GM21619 (cell line): ENCODE measurements at regions not wholly inside any gene's neighbourhood (a gene's known extent, or its start where the extent isn't known, plus 50 kb on each side); places are given as distances from the start of the nearest gene placed in this dataset.
"Not testable (repeated sequence)": the region's sequence is repeated elsewhere in the genome, so short reads cannot be mapped to it uniquely, and the experiment has no call there.

Experiments
- ATAC-seq: cut with Tn5 transposase; IDR thresholded peaks from one replicate; pipeline ENCODE4 v1.9.1; 2021; ENCODE audit not compliant: unreplicated experiment

DNA sequence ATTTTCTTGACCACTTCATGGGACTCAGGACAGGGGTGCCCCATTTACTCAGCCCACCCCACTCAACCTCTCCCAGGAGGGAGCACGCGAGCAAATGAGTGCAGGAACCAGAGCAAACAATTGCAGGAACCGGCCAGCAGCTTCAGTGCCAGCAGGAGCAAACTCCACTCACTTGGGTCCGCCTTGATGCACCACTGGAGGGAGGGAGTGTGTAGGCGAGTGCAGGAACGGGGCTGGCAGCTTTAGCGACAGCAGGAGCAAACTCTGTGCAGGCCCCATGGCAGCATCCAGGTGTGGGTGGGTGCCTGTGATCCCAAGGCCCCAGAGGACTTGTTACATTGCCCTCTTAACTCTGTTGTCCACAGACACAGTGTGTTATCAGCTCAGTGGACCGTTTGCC lies 1667.3 kb upstream of the CELF4 start:
- no peak for ATAC-seq

DNA sequence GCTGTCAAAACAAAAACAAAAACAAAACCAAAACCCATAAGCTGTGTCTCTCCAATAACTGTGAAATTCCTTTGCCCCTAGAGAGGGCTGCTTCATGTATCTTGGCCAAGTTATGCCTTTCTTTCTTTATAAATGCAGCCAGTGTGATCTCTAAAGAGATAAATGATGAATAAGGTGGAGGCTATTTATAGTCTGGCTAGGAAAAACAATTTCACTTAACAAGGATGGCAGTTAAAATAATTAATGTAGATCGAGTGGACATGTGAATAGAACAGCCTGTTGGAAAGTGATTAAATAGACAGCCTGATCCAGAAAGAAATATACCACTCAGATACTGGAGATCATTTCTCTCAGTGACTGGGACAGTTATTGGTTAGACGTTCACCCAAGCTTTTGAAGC lies 1666.9 kb upstream of the CELF4 start:
- no peak for ATAC-seq

DNA sequence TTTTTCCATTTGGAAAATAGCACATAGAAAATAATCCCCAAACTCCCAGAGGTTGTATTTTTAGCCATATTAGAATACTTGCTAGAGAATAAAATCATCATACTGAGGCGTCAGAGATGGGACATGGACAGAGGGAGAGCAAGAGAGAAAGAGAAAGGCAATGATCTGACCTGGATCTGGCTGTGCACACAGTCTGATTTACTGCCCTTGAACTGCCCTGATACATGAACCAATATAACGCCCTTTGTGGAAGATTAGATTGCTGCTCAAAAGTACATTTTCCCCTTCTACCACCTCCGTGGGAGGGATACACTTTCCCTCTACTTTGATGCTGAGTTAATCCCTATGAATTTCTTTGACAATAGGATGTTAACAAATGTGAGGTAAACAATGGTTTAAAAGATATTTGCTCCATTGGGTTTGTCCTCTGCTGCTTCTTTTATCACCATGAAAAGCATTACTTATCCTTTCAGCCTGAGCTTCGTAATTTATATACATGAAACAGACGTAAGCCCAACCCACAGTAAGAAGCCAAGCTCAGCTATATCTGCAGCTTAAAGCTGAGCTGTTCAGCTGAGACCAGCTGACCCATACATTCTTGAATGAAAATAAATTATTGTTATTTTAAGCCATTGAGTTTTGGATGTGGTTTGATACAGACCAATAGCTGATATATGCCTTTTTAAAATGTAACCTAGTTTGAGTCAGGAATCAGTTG lies 1664.6 kb upstream of the CELF4 start:
- ATAC-seq, result no peak

DNA sequence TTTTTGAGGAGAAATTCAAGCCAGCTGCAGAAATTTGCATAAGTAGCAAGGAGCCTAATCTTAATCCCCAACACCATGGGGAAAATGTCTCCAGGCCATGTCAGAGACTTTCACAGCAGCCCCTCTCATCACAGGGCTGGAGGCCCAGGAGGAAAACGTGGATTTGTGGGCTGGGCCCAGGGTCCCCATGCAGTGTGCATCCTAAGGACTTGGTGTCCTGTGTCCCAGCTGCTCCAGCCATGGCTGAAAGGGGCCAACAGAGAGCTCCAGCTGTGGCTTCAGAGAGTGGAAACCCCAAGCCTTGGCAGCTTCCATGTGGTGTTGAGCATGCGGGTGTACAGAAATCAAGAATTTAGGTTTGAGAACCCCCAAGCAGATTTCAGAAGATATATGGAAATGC lies 1662.2 kb upstream of the CELF4 start:
- ATAC-seq, result not testable (repeated sequence)

DNA sequence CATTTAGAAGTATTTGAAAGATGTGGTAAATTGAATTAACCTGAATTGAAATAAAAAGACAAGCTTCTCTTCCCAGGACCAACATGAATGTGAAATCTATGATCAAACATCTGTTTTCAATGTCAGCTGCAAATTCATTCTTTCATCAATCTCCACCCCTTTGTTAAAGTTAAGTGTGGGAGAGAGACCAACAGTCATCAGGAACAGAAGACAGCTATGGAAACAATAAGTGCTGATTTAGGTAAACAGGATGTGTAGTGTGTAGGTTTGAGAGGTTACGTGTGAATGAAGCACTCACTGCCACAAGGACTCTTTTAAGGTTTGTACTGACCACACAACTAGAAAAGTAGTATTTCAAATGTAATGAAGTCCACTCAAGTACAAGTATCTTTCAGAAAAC lies 1659.8 kb upstream of the CELF4 start:
- no peak for ATAC-seq

DNA sequence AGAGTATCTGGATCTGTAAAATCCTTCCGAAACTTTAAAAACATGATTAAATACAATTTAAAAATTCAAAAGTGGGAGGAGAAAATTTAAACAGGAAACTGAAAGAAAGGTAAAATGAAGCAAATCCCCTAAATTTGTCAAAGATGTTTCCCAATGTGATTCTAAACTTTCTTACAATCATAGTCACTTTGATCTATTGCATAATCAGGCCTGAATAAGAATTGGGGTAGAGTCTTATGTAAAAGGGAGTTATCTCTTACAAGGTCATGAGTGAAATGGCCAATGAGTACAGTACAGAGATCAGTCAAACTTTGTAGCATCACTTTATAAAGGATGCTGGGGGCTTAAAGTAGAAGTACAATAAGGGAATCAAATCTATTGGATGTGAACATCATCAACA lies 1657.7 kb upstream of the CELF4 start:
- no peak for ATAC-seq

DNA sequence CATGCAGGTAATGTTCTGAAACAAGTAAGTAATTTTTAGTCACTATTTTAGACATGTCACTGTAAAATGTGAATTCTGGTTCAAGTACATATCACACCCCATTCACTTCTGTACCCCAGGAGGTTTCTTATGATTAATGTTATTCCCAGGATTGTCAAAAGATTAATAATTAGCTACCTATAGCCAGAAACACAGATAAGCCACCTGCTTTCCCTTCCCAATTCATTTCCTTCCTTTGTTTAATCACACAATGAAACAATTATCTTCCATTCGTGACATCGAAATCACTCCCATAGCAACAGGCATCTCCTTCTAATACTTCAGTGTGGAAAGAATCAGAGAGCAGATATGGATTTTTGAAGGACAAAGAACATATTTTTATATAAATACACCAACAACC lies 1650.3 kb upstream of the CELF4 start:
- ATAC-seq, result no peak

DNA sequence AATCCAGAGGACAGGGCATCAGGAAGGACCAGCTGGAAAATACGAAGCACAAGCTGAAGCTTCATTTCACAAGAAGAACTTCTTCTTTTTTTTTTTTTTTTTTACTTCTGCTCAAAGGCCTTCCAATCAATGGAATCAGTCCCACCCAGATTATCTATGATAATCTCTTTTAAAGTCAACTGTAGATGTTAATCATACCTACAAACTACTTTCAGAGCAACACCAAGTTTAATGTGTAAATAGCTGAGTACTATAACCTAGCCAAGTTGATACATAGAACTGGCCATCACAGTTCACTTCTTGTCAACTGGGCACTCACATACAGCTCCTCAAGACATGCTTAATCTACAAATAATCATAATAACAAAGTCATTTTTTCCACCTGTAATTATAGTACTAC lies 1645.9 kb upstream of the CELF4 start:
- no peak for ATAC-seq

DNA sequence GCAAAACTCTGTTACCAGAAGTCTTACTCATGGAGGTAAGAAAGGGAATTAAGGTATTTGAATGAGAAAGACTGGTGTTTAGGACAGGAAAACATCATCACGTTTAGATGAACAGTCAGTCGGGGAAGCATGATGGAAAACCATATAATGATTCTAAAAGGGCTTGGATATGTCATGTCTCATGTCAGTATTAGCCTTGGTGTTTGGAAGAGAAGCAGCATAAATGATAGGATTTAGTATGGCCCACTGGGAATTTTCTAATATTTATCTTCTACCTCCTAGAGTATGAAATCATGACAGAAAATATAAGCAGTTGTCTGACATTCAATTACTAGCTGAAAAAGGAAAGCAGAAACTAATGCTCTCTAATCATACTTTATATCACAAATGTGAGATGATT lies 1643.6 kb upstream of the CELF4 start:
- no peak for ATAC-seq

DNA sequence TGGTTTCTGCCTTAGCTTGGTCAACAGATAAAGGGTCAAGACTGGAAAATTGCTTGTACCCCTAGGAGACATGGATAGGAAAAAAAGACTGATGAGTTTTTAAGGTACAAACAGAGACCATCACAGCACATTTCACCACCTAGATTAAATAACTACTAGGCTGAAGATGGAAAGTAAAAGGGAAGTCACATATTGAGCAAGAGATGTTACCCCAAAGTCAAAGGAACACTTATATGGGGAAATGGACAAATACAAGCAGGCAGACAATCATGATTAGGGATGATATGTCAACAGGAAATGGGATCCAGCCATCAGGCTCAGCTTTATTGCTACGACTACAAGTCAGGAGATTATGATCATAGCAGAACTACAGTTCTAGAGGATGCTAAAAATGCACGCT lies 1643.1 kb upstream of the CELF4 start:
- no peak for ATAC-seq

DNA sequence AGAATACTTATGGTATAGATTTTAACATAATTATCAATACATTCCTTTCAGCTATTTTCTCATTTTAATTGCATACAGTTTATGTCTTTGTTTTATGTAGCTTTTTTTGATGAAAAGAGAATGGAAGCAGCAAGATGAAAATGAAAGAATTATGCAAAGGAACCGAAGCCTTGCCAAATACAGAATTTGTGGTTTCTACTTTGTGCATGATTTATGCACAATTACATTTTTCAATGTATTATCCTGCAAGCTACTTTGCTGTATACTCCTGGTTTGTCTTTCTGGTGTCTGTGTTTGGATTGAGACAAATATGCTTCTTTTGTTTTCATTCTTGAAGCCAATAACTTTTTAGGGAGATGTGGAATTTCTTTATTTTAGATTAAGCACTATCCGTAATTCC lies 1642.6 kb upstream of the CELF4 start:
- ATAC-seq, result no peak

DNA sequence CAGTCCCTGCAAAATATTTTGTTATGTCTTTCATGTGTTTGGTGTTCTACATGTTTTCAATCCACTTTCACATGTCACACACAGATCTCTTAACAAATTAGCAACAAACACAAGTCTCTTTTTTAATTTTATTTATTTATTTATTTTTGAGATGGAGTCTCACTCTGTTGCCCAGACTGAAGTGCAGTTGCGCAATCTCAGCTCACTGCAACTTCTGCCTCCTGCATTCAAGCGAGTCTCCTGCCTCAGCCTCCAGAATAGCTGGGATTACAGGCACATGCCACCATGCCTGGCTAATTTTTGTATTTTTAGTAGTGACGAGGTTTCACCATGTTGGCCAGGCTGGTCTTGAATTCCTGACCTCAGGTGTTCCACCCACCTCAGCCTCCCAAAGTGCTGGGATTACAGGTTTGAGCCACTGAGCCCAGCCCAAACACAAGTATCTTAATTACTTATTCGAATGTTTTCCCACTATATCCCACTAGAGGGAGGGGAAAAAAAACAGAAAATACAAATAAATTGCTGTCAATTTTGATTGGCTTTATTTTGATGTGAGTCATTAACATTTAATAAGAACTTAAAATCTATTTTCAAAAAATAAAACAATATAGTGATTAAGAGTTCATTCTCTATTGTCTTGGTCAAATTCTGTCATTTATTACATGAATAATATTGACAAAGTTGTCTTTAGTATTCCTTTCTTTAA lies 1641.0 kb upstream of the CELF4 start:
- ATAC-seq, result not testable (repeated sequence)

DNA sequence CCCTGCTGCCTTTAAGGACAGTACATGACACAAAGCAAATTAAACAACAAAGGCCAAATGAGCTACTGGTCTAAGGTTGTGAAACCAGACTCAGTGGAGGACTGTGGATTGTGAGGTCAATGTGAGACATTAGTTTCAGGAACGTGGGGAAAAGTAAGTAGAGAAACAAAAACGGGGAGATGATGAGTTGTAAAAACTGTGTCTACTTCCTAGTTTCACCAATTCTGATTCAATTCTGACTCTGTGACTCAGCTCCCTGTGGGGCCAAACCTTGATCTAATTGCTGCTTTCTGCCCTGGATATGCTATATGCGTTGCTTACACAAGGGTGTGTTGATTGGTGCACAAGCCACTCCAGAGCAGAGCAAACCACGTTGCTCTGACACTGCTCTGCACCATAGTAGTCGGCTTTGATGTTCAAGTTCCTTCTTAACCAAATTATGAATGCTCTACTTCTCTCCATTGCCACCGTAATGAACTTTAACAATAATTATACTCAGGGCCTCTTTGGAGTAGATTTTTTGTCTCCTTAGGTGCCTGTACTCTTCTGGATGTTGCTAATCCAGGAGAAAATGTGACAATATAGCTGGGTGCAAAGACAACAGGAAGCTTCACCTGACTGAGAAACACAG lies 1640.1 kb upstream of the CELF4 start:
- ATAC-seq, result no peak

DNA sequence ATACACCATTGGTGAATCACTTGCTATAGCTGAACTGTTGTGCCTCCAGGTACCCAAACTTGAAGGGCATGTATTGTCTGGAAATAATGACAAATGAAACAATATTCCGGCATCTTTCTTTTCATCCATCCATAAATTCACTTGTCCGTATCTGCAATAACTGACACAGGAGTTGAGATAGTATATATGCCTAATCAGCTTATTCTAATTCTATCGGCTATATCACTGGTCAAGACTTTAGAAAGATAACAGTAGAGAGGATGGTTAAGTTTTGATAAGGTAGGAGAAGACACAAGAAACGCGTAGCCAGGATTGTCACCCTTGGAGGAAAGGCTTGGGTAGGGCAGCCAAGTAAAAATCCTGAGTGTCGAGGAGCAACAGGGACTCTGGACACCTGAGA lies 1634.6 kb upstream of the CELF4 start:
- ATAC-seq, result no peak

DNA sequence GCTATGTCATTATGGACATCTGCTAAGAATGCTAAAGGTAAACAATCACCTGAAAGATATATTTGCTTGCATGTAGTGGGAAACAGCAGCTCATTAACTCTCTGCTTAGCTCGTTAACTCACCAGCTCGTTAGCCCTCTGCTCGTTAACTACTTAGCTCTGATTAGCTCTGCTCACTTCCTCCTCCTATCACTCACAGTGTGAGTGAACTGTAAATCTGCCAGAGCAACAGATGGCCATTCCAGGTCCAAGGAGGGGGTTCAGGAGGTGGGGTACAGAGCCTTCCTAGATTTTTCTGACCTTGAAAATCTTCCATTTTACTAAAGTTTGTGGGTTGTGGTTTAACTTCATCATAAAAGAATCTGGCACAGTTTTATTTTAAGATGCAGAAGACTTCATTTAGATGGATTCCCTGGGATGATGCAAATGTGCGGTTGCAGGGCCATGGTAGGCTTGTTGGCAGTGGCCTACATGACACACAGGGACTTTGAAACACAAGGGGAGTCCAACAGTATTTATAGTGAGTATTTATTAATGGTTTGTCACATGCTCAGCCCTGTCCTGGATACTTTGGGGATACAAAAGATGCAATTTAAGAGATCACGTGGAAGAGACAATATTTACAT lies 1633.7 kb upstream of the CELF4 start:
- no peak for ATAC-seq

DNA sequence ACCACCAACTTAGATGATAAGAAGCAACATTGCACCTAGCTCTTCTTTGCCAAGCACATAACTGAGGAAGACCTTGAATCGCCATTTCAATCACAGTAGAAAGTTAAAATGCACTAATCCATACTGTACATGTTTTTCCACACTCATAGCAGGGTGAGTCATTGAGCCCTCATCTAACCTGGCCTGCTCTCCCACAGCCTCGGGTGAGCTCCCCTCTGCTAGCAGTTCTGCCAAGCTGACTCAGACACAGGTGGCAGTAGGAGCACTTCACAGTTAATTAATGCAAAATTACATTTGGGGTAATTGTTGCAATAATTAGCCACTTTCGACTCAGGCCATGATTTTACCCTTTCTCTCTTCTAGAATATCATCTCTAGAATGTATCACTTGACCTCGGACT lies 1632.8 kb upstream of the CELF4 start:
- ATAC-seq, result no peak

DNA sequence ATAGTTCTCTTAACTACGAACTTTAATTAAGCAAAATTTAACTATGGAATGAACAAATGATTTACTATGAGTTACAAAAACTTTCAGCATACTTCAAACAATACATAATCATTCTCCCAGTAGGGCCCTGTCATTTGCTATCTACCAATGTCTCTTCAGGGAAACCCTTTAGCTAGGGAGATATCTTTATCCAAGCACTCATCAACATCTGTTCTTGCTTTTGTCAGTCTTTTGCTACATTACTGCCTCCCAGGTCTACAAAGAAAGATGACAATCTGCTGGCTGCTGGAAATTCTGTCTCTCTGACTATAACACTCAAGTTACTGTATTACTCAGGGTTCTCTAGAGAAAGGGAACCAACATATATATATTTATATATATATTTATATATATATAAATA lies 1626.3 kb upstream of the CELF4 start:
- no peak for ATAC-seq

DNA sequence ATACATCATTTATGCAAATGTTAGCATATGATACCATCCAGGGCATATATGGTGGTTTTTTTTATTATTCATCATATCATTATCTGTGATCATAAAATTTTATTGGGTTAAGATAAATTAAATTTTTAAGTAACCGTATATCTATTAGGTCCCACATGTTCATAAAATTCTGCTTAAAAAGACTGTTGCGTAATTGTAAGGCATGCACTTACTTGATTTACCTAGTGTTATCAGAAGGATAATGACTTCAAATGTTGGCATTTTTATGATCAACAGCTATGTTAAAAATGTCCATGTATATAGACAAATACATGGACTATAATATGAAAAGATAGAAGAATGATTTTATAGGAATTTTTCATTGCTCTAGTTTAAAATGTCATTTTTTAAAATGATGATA lies 1625.5 kb upstream of the CELF4 start:
- no peak for ATAC-seq

DNA sequence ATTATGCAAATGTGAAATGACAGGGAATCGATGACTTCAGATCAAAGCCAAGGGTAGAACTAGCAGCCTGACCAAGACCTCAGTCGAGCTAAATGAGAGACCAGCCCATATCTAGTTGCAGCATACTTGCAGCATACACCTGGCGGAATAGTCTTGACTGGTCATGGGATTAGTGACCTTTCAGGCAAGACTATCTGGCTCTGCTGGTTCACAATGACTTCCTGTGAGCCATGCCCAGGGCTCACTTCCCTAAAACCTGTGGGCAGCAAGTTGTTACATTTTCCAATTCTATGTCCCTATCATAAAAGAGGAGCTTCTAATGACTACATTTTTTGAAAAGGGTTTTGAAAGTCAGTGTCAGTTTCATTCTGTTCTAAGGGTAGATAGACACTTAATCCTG lies 1624.9 kb upstream of the CELF4 start:
- ATAC-seq, result no peak

DNA sequence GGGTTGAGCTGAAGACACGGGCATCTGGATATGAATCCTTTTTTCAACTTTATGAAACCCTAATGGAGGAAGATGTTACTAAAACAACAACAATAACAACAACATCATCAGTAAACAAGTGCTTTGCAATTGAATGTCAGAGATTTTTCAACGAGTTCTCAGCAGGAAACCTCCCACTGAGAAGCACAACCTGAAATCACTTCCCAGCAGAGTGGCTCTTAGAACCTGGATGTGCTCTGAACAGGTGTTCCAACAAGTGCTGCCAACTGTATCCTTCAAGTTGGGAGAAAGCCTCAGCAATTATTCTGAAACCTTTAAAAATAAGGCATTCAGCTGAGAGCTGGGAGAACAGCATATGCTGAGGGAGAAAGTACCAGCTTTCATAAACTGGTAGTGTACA lies 1622.7 kb upstream of the CELF4 start:
- ATAC-seq, result no peak

DNA sequence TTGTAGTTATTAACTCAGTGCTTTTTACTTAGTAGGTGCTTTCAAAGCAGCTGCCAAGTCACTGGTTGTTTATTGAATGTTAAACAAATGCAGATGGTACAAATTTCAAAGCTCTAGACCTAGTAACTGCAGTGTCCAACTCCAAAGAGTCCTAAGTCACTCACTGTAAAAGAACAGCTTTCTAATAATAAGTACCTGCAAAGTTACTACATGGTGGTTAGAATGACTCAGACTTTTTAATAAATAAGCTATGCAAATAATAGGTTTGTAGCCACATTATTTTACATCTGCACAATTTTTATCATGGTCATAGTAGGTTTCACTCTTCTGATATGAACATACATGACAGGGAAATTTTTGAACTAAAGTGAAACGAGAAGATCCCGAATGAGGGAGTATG lies 1620.4 kb upstream of the CELF4 start:
- ATAC-seq, result no peak

DNA sequence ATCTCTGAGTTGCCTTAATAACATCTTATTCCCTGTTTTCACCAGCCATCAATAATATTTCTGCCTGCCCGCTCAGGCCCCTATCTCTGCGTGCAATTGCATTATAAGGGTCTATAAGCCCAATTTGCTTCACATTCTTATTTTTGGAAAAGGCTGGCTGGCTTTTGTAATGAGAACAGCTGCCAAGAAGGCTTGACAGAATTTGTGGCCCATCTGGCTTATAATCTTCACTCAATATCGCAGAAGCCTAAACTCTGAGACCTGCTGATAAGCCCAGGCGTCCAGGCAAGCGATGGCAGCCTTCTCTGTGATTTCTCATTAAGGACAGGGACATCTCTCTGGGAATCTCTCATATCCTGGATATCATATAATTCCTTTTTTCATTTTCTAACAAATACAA lies 1618.6 kb upstream of the CELF4 start:
- no peak for ATAC-seq
